Upper lobe of right lung (tissue), 1 donor: ENCODE measurements at regions not wholly inside any gene's neighbourhood (a gene's known extent, or its start where the extent isn't known, plus 50 kb on each side); places are given as distances from the start of the nearest gene placed in this dataset.

ENCODE experiments used
- ATAC-seq: fragments of 200-7000 bp; cut with Tn5 transposase; one replicate; pipeline ENCODE4 v1.9.1; 2020; ENCODE audit warnings: mild to moderate bottlenecking, moderate library complexity
- DNase-seq: peaks from one replicate; pipeline ENCODE4 v3.0.0-alpha.2; 2020
- H3K27ac ChIP-seq: fragments of 200-600 bp; one replicate; pipeline ENCODE4 v1.8.0; 2022
- H3K27me3 ChIP-seq: fragments of 200-600 bp; one replicate; pipeline ENCODE4 v1.8.0; 2022; ENCODE audit warnings: mild to moderate bottlenecking
- H3K36me3 ChIP-seq: fragments of 200-600 bp; one replicate; pipeline ENCODE4 v1.8.0; 2022
- H3K4me1 ChIP-seq: fragments of 200-600 bp; one replicate; pipeline ENCODE4 v1.8.0; 2022
- H3K4me3 ChIP-seq: fragments of 200-600 bp; one replicate; pipeline ENCODE4 v1.8.0; 2022; ENCODE audit warnings: mild to moderate bottlenecking
- H3K9me3 ChIP-seq: fragments of 200-600 bp; one replicate; pipeline ENCODE4 v1.8.0; 2022
- CTCF ChIP-seq: fragments of 200-600 bp; IDR thresholded peaks from one replicate; pipeline ENCODE4 v1.8.0; 2022; ENCODE audit warnings: antibody characterized with exemption
- intact Hi-C: fragments of 100-400 bp; cut with DNase I; formaldehyde crosslinking; loops from one replicate; pipeline ENCODE4 v1.11.0; 2022
- donor health status: DM: no; HTN: yes; CAD: no; lungs with severe emphysema.

GRCh38 chr1:173280899-173281660, 73.9 kb upstream of the TNFSF4 start:
- Histone ChIP-seq H3K4me3 (no peak overlapping the region), H3K27me3 (no peaks in the 10 kb centered on the region), H3K27ac (no peak overlapping the region), H3K36me3 (no peaks in the 10 kb centered on the region), H3K9me3 (no peaks in the 10 kb centered on the region), H3K4me1 (no peaks in the 10 kb centered on the region)
- no peak for DNase-seq
- ATAC-seq = no peak
- intact Hi-C loops = no loop called here
- TF ChIP-seq CTCF = no peak

- Histone ChIP-seq H3K27ac (no peak overlapping the region), H3K4me1 (no peaks in the 10 kb centered on the region), H3K4me3 (no peak overlapping the region), H3K9me3 (no peaks in the 10 kb centered on the region), H3K27me3 (no peaks in the 10 kb centered on the region), H3K36me3 (no peaks in the 10 kb centered on the region)
- intact Hi-C loops = no loop called here
- ATAC-seq (no peak), DNase-seq (no peak)
- no peak for TF ChIP-seq CTCF
These were observed 77.9 kb upstream of the TNFSF4 start for GRCh38 chr1:173285048-173285447.

GRCh38 chr1:173287785-173288184, 80.7 kb upstream of the TNFSF4 start:
- H3K27me3 ChIP-seq = no peaks in the 10 kb centered on the region
- H3K36me3 ChIP-seq = no peaks in the 10 kb centered on the region
- ATAC-seq = no peak
- H3K4me3 ChIP-seq = no peak overlapping the region
- TF ChIP-seq CTCF = no peak
- H3K4me1 ChIP-seq = no peaks in the 10 kb centered on the region
- H3K27ac ChIP-seq = no peak overlapping the region
- no peak for DNase-seq
- intact Hi-C loops = no loop called here
- H3K9me3 ChIP-seq = no peaks in the 10 kb centered on the region

- DNase-seq (no peak), ATAC-seq (no peak)
- Histone ChIP-seq H3K27ac (no peak overlapping the region), H3K4me3 (no peak overlapping the region), H3K27me3 (no peaks in the 10 kb centered on the region), H3K4me1 (no peaks in the 10 kb centered on the region), H3K9me3 (no peaks in the 10 kb centered on the region), H3K36me3 (no peaks in the 10 kb centered on the region)
- intact Hi-C loops = no loop called here
- TF ChIP-seq CTCF = no peak
These were observed 86.6 kb upstream of the TNFSF4 start for GRCh38 chr1:173293756-173294155.

- intact Hi-C loops = no loop called here
- Histone ChIP-seq H3K4me1 (no peaks in the 10 kb centered on the region), H3K27me3 (no peaks in the 10 kb centered on the region), H3K9me3 (no peaks in the 10 kb centered on the region), H3K36me3 (no peaks in the 10 kb centered on the region), H3K4me3 (no peak overlapping the region), H3K27ac (no peak overlapping the region)
- no peak for TF ChIP-seq CTCF
- ATAC-seq = no peak
- no peak for DNase-seq
These were observed 87.7 kb upstream of the TNFSF4 start for GRCh38 chr1:173294843-173295242.

- intact Hi-C loops = no loop called here
- no peaks in the 10 kb centered on the region for H3K9me3 ChIP-seq
- no peaks in the 10 kb centered on the region for H3K4me1 ChIP-seq
- no peaks in the 10 kb centered on the region for H3K36me3 ChIP-seq
- no peak overlapping the region for H3K4me3 ChIP-seq
- TF ChIP-seq CTCF = no peak
- H3K27ac ChIP-seq = no peak overlapping the region
- no peaks in the 10 kb centered on the region for H3K27me3 ChIP-seq
- ATAC-seq (no peak), DNase-seq (no peak)
These were observed 88.3 kb upstream of the TNFSF4 start for GRCh38 chr1:173295391-173295790.
